Neural cell (in vitro differentiated cells): ENCODE measurements at regions not wholly inside any gene's neighbourhood (a gene's known extent, or its start where the extent isn't known, plus 50 kb on each side); places are given as distances from the start of the nearest gene placed in this dataset.

ENCODE experiments used
- EZH2 ChIP-seq: fragments of 200-600, 300-800 bp; shearing (Covaris generic), sonication (generic); IDR thresholded peaks from 2 replicates; pipeline ENCODE4 v1.6.1; 2014; ENCODE audit warnings: antibody characterized with exemption, low read length, borderline replicate concordance, mild to moderate bottlenecking; ENCODE audit not compliant: insufficient read depth, poor library complexity, severe bottlenecking
- POLR2AphosphoS5 ChIP-seq: IDR thresholded peaks from 2 replicates; pipeline ENCODE4 v1.6.1; 2012

DNA sequence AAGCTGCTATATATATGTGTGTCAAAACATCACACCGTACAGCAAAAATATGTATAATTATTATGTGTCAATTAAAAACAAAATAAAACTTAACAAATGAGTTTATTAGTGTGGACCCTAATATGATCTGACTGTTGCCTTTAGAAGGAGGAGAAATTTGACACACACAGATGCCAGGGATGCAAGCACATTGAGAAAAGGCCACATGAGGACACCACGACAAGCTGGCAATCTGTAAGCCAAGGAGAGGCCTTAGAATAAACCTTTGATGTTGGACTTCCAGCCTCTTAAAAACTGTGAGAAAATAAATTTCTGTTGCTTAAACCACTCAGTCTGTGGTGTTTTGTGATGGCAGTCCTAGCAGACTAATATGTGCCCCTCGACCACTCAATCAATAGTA is 214.7 kb downstream of the KCNS3 start:
- TF ChIP-seq POLR2AphosphoS5 (no peak), EZH2 (no peak)
